Activated T-helper 2 cell treated with anti-CD3 and anti-CD28 coated beads, Interferon-gamma antibody, Interleukin-2, Interleukin-4, amounts not matched to agents 10 μg/mL and 5 μg/mL and 100 μg/mL, durations not matched to agents 14 hours and 24 hours and 36 hours (primary cell): ENCODE measurements at regions not wholly inside any gene's neighbourhood (a gene's known extent, or its start where the extent isn't known, plus 50 kb on each side); places are given as distances from the start of the nearest gene placed in this dataset.
"Not testable (repeated sequence)": the region's sequence is repeated elsewhere in the genome, so short reads cannot be mapped to it uniquely, and the experiment has no call there.

Source experiments
- DNase-seq: peaks from one replicate; pipeline ENCODE4 v3.0.0; 2021; ENCODE audit warnings: low spot score
- H3K27ac Mint-ChIP-seq: one replicate; pipeline ENCODE4 v1.8.0; 2021; ENCODE audit warnings: mixed read lengths
- H3K27me3 Mint-ChIP-seq: one replicate; pipeline ENCODE4 v1.8.0; 2021; ENCODE audit warnings: low read depth, mixed read lengths
- H3K36me3 Mint-ChIP-seq: one replicate; pipeline ENCODE4 v1.8.0; 2021; ENCODE audit warnings: low read depth, mixed read lengths
- H3K4me1 Mint-ChIP-seq: one replicate; pipeline ENCODE4 v1.8.0; 2021; ENCODE audit warnings: low read depth, mixed read lengths
- H3K4me3 Mint-ChIP-seq: one replicate; pipeline ENCODE4 v1.8.0; 2021; ENCODE audit warnings: low read depth, mild to moderate bottlenecking, moderate library complexity, mixed read lengths
- H3K9me3 Mint-ChIP-seq: one replicate; pipeline ENCODE4 v1.8.0; 2021; ENCODE audit warnings: mixed read lengths
- intact Hi-C: fragments of 100-400 bp; cut with micrococcal nuclease; formaldehyde crosslinking; loops from one replicate; pipeline ENCODE4 v1.15.1; 2023

DNA sequence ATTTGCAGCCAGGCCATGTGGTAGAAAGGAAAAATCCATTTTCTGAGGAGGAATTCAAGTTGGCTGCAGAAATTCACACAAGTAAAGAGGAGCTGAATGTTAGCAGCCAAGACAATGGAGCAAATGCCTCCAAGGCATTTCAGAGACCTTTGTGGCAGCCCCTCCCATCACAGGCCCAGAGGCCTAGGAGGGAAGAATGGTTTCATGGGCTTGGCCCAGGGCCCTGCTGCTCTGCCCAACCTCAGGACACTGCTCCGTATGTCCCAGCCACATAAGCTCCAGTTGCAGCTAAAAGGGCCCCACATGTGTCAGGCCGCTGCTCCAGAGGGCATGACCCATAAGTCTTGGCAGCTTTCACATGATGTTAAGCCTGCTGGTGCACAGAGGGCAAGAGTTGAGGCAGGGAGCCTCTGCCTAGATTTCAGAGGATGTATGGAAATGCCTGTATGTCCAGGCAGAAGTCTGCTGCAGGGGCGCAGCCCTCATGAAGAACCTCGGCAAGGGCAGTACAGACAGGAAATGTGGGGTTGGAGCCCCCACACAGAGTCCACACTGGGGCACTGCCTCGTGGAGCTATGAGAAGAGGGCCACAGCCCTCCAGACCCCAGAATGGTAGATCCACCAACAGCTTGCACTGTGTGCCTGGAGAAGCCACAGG is 144.2 kb upstream of the EPB41L4A start:
- Mint-ChIP-seq H3K4me3 (no peak overlapping the region), H3K27me3 (peaks cover 7% of the 10 kb centered on the region), H3K36me3 (peaks cover 3% of the 10 kb centered on the region), H3K4me1 (no peaks in the 10 kb centered on the region), H3K27ac (no peak overlapping the region), H3K9me3 (peaks cover 23% of the 10 kb centered on the region)
- intact Hi-C loops, result no loop called here
- DNase-seq, result no peak

DNA sequence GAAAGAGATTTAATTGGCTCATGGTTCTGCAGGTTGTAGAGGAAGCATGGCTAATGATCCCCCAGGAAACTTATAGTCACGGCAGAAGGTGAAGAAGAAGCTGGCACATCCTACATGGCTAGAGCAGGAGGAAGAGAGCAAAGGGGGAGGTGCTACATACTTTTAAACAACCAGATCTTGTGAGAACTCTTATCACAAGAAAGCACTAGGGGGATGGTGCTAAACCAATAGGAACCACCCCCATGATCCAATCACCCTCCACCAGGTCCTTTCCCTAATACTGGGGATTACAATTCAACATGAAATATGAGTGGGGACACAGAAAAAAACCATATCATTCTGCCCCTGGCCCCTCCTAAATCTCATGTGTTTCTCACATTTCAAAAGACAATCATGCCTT is 147.2 kb upstream of the EPB41L4A start:
- no peak for DNase-seq
- peaks cover 23% of the 10 kb centered on the region for H3K9me3 Mint-ChIP-seq
- H3K4me1 Mint-ChIP-seq, result no peaks in the 10 kb centered on the region
- no peak overlapping the region for H3K4me3 Mint-ChIP-seq
- H3K27me3 Mint-ChIP-seq, result peaks cover 4% of the 10 kb centered on the region
- intact Hi-C loops, result no loop called here
- peaks cover 3% of the 10 kb centered on the region for H3K36me3 Mint-ChIP-seq
- H3K27ac Mint-ChIP-seq, result no peak overlapping the region

DNA sequence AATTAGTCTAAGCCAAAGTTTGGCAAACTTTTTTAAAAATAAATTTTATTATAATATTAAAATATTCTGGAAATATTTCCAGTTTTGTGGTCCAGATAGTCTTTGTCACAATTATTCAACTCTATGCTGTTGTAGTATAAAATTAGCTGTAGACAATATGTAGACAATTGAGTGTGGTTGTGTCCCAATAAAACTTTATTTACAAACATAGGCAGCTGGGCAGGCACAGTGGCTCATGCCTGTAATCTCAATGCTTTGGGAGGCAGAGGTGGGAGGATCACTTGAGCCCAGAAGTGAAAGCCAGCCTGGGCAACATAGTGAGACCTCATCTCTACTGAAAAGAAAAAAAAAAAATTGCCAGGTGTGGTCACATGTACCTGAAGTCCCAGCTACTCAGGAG is 150.5 kb upstream of the EPB41L4A start:
- no peak for DNase-seq
- peaks cover 17% of the 10 kb centered on the region for H3K27me3 Mint-ChIP-seq
- no peaks in the 10 kb centered on the region for H3K4me1 Mint-ChIP-seq
- intact Hi-C loops, result no loop called here
- H3K4me3 Mint-ChIP-seq, result no peak overlapping the region
- H3K36me3 Mint-ChIP-seq, result no peaks in the 10 kb centered on the region
- peaks cover 3% of the 10 kb centered on the region for H3K9me3 Mint-ChIP-seq
- H3K27ac Mint-ChIP-seq, result no peak overlapping the region

DNA sequence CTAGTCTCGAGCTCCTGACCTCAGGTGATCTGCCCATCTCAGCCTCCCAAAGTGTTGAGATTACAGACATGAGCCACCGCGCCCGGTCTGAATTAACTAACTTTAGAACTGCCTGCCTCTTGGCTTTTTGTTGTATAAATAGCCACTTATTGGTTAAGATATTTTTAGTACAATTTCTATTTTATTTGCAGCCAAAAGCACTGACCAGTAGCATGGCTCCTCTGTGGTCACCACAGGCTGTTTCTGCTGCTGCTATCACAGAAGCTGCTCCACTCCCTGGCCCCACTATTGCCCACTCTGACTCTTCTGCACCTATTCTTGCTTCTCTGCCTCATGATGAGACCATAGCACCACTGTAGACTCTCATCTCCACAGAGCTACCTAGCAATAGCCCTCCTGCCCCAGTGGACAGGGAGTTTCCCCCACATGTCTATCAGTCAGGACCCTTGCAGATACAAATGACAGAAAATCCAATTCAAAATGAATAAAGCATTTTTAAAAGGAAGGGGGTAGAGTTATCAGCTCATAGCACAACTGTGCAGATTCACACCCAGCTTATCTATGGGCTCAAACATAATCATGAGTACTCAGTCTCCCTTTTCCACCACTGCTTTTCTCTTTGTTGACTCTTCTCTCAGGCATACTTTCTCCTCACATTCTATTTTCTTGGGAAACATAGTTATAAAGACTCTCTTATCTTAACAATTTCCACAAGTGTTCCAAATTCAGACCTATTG is 151.8 kb upstream of the EPB41L4A start:
- DNase-seq, result no peak
- intact Hi-C loops, result no loop called here
- Mint-ChIP-seq H3K27me3 (peaks cover 17% of the 10 kb centered on the region), H3K36me3 (no peaks in the 10 kb centered on the region), H3K4me3 (no peak overlapping the region), H3K9me3 (no peaks in the 10 kb centered on the region), H3K27ac (no peak overlapping the region), H3K4me1 (no peaks in the 10 kb centered on the region)

DNA sequence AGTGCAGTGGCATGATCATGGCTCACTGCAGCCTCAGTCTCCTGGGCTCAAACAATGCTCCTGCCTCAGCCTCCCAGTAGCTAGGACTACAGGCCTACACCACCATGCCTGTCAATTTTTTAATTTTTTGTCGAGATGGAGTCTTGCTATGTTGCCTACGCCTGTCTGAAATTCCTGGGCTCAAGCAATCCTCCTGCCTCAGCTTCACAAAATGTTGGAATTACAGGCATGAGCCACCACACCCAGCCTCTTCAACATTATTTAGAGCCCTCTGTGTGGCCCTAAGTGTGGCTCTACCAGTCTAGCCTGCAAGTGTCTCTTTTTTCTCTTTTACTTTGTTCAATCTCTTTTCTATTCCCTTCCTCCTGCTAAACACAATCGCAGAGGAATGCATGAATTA is 154.4 kb upstream of the EPB41L4A start:
- DNase-seq, result no peak
- Mint-ChIP-seq H3K9me3 (no peaks in the 10 kb centered on the region), H3K27me3 (peaks cover 14% of the 10 kb centered on the region), H3K36me3 (no peaks in the 10 kb centered on the region), H3K4me3 (no peak overlapping the region), H3K27ac (no peak overlapping the region), H3K4me1 (no peaks in the 10 kb centered on the region)
- intact Hi-C loops, result no loop called here

DNA sequence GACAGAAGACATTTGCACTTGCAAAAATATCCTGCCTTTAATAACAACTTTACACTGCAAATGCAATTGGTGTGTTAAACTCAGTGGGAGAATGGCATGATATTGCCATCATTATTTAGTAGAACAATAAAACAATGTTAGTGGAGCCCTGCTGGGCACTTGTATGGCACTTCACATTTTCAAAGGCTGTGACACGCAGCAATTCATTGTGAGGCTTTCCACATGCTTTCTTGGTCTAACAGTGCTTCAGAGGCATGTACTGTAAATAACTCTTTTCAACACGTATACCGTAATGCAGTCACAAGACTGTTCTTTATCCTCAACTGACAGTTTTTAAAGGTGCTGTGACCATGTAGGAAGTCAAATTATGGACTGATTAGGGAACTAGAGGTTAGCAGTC is 155.5 kb upstream of the EPB41L4A start:
- no peaks in the 10 kb centered on the region for H3K4me1 Mint-ChIP-seq
- no peak overlapping the region for H3K27ac Mint-ChIP-seq
- H3K4me3 Mint-ChIP-seq, result no peak overlapping the region
- intact Hi-C loops, result no loop called here
- peaks cover 14% of the 10 kb centered on the region for H3K27me3 Mint-ChIP-seq
- DNase-seq, result no peak
- H3K36me3 Mint-ChIP-seq, result no peaks in the 10 kb centered on the region
- H3K9me3 Mint-ChIP-seq, result no peaks in the 10 kb centered on the region

DNA sequence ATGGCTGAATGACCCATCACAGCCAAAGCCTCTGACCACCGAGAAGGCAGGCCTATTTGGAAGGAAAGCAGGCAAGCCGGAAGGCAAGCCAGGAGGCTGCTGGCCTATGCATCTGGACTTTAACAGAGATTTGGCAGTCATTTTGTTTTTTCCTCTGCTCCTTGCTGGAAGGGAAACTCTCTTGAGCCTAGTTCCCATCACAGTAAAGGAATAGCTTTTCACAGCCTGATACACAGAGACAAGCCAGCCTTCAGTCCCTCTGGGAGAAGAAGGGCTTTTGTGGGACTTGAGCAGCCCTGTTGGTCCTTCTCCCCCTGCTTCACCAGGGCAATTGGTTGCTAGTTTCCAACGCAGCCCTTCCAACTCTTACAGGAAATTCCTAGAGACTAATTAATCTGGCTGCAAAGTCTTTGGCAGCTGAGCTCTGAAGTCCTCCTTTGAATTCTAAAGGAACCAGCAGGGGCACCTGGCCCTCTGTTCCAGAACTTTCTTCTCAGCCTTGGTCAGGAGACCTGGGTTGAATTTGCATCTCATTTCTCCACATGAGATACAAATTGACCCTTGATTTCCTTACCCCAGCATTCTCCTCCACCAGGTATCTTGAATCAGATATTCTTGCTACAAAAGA is 157.3 kb upstream of the EPB41L4A start:
- DNase-seq, result no peak
- Mint-ChIP-seq H3K27ac (no peak overlapping the region), H3K36me3 (no peaks in the 10 kb centered on the region), H3K9me3 (no peaks in the 10 kb centered on the region), H3K4me1 (no peaks in the 10 kb centered on the region), H3K27me3 (peaks cover 13% of the 10 kb centered on the region), H3K4me3 (no peak overlapping the region)
- intact Hi-C loops, result no loop called here

DNA sequence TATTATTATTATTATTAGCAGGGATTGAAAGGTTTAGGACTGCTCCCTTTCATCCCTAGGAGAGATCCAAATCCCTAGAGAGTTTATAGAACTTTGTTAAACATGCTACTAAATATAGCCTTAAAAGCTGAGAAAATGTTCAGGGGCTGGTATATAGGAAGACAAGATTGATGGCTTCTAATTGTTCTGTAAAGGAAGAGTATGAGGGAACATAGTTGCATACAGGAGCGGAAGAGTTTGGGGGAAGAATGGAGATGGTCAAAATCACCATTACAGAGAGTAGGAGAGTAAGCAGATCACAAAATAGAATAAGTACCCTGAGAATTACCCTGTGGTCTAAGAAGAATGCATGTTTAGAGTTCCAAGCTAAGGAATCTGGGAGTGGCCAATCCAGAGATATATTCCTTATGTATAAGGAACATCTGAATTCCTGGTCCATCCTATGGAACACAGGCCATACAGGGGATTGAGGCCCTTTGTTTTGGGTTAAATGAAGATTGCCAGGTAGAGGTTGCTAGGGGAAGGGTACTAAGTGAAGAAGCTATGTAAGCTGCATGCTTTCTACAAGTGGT is 158.0 kb upstream of the APC start:
- Mint-ChIP-seq H3K27ac (no peak overlapping the region), H3K4me1 (no peaks in the 10 kb centered on the region), H3K36me3 (no peaks in the 10 kb centered on the region), H3K4me3 (no peak overlapping the region), H3K9me3 (no peaks in the 10 kb centered on the region), H3K27me3 (no peaks in the 10 kb centered on the region)
- no peak for DNase-seq
- intact Hi-C loops, result no loop called here

DNA sequence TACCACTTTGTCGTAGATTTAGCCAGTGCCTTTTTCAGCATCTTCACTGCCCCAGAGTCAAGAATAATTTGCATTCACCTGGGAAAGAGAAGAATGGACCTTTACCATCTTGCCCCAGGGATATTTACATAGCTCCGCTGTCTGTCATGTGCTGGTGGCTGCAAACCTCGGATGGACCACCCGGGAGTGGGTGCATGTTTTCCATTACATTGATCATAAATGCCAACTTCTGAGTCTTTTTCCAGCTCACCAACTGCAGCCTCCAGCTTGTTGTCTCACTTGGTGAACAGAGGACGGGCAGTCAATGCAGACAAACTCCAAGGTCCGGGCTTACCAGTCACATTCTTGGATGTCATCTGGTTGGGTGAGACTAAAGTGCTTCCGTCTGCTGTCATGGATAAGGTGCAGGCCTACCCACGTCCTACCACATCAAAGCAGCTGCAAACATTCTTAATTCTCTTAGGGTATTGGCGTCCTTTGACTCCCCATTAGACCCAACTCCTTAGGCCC is 155.8 kb upstream of the APC start:
- intact Hi-C loops, result no loop called here
- no peaks in the 10 kb centered on the region for H3K9me3 Mint-ChIP-seq
- no peak for DNase-seq
- no peaks in the 10 kb centered on the region for H3K4me1 Mint-ChIP-seq
- no peak overlapping the region for H3K27ac Mint-ChIP-seq
- no peaks in the 10 kb centered on the region for H3K27me3 Mint-ChIP-seq
- H3K4me3 Mint-ChIP-seq, result no peak overlapping the region
- H3K36me3 Mint-ChIP-seq, result no peaks in the 10 kb centered on the region

DNA sequence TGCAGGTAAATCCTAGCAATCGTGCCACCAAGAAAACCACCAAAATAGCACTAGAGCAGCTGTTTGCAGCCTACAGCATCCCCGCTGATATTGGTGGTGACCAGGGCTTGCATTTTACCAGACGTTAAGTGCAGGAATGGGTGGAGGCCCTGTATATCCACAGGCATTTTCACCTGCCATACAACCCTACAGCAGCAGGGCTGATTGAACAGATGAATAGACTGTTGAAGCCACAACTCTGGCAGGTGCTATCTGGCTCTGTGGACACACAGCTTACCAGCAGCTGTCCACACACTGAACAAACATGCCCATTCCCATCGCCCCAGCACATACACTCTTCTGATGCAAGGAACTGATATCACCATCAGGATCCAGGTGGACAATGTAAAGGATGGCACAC is 154.5 kb upstream of the APC start:
- intact Hi-C loops, result no loop called here
- Mint-ChIP-seq H3K27ac (no peak overlapping the region), H3K4me3 (no peak overlapping the region), H3K9me3 (no peaks in the 10 kb centered on the region), H3K36me3 (no peaks in the 10 kb centered on the region), H3K27me3 (no peaks in the 10 kb centered on the region), H3K4me1 (no peaks in the 10 kb centered on the region)
- no peak for DNase-seq

DNA sequence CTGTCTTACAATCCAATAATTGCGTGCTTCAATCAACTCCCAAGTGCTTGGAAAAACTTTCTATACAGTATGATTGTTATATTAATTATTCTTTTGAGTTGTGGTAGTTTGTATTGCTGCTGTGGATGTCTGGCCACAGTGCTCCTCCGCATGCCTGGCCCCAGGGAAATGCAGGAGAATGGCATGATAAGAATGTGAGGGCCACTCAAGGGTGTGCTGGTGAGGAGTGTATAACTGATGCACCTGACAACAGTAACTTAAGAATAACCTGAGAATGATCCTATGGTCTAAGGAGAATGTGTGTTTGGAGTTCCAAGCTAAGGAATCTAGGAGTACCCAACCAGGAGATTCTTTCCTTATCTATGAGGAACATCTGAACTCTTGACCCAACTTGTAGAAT is 152.9 kb upstream of the APC start:
- DNase-seq, result no peak
- Mint-ChIP-seq H3K27ac (no peak overlapping the region), H3K4me1 (no peaks in the 10 kb centered on the region), H3K4me3 (no peak overlapping the region), H3K9me3 (no peaks in the 10 kb centered on the region), H3K36me3 (no peaks in the 10 kb centered on the region), H3K27me3 (peaks cover 3% of the 10 kb centered on the region)
- intact Hi-C loops, result no loop called here

DNA sequence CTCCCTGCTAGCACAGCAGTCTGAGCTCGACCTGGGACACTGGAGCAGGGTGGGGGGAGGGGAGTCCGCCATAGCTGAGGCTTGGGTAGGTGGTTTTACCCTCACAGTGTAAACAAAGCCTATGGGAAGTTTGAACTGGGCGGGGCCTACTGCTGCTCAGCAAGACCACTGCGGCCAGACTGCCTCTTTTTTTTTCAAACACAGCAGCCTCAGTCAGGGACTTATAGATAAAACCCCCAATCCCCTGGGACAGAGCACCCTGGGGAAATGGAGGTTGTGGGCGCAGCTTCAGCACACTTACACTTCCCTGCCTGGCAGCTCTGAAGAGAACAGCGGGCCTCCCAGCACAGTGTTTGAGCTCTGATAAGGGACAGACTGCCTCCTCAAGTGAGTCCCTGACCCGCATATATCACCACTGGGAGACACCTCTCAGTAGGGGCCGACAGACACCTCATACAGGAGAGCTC is 151.1 kb upstream of the APC start:
- no peak overlapping the region for H3K27ac Mint-ChIP-seq
- peaks cover 4% of the 10 kb centered on the region for H3K27me3 Mint-ChIP-seq
- no peak for DNase-seq
- H3K4me1 Mint-ChIP-seq, result no peaks in the 10 kb centered on the region
- H3K9me3 Mint-ChIP-seq, result no peaks in the 10 kb centered on the region
- no peak overlapping the region for H3K4me3 Mint-ChIP-seq
- H3K36me3 Mint-ChIP-seq, result no peaks in the 10 kb centered on the region
- intact Hi-C loops, result no loop called here

DNA sequence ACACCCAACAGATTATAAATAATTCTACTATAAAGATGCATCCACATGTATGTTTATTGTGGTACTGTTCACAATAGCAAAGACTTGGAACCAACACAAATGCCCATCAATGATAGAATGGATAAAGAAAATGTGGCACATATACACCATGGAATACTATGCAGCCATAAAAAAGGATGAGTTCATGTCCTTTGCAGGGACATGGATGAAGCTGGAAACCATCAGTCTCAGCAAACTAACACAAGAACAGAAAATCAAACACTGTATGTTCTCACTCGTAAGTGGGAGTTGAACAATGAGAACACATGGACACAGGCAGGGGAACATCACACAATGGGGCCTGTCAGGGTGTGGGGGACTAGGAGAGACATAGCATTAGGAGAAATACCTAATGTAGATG is 146.8 kb upstream of the APC start:
- H3K27me3 Mint-ChIP-seq, intact Hi-C loops, DNase-seq, H3K9me3 Mint-ChIP-seq, H3K4me3 Mint-ChIP-seq, H3K36me3 Mint-ChIP-seq, H3K27ac Mint-ChIP-seq, H3K4me1 Mint-ChIP-seq: not testable (repeated sequence)
